HEK293 (cell line): ENCODE measurements at regions not wholly inside any gene's neighbourhood (a gene's known extent, or its start where the extent isn't known, plus 50 kb on each side); places are given as distances from the start of the nearest gene placed in this dataset.

Experiments
- CTCF ChIP-seq: fragments of 450-650 bp; formaldehyde crosslinking; IDR thresholded peaks from 2 replicates; pipeline ENCODE4 v1.5.1; 2016; ENCODE audit warnings: missing biosample characterization, missing genetic modification characterization
- GLIS2 ChIP-seq: fragments of 450-650 bp; formaldehyde crosslinking; IDR thresholded peaks from 2 replicates; pipeline ENCODE4 v1.5.1; 2016; ENCODE audit warnings: missing biosample characterization, missing genetic modification characterization
- SP2 ChIP-seq: fragments of 450-650 bp; formaldehyde crosslinking; IDR thresholded peaks from 2 replicates; pipeline ENCODE4 v1.5.1; 2016; ENCODE audit warnings: missing biosample characterization, missing genetic modification characterization
- ZBTB20 ChIP-seq: fragments of 450-650 bp; formaldehyde crosslinking; IDR thresholded peaks from 2 replicates; pipeline ENCODE4 v1.5.1; 2016; ENCODE audit warnings: missing biosample characterization, missing genetic modification characterization
- ZNF121 ChIP-seq: fragments of 450-650 bp; formaldehyde crosslinking; IDR thresholded peaks from 2 replicates; pipeline ENCODE4 v1.5.1; 2016; ENCODE audit warnings: missing biosample characterization, missing genetic modification characterization
- ZNF24 ChIP-seq: fragments of 450-650 bp; formaldehyde crosslinking; IDR thresholded peaks from 2 replicates; pipeline ENCODE4 v1.5.1; 2016; ENCODE audit warnings: missing biosample characterization, missing genetic modification characterization
- ZNF449 ChIP-seq: fragments of 450-650 bp; formaldehyde crosslinking; IDR thresholded peaks from 2 replicates; pipeline ENCODE4 v1.5.1; 2017; ENCODE audit warnings: missing biosample characterization, mild to moderate bottlenecking, missing genetic modification characterization, moderate library complexity
- ZNF549 ChIP-seq: fragments of 450-650 bp; IDR thresholded peaks from 2 replicates; pipeline ENCODE4 v1.5.1; 2018; ENCODE audit warnings: missing biosample characterization, missing genetic modification characterization, mild to moderate bottlenecking, inconsistent platforms, moderate library complexity
- ZNF707 ChIP-seq: fragments of 450-650 bp; formaldehyde crosslinking; IDR thresholded peaks from 2 replicates; pipeline ENCODE4 v1.5.1; 2016; ENCODE audit warnings: missing biosample characterization, missing genetic modification characterization
- TF ChIP-seq, protein P1 (sequence below): fragments of 450-650 bp; formaldehyde crosslinking; IDR thresholded peaks from 2 replicates; pipeline ENCODE4 v1.5.1; 2017; ENCODE audit warnings: missing biosample characterization, missing genetic modification characterization
- TF ChIP-seq, protein P2 (sequence below): fragments of 450-650 bp; formaldehyde crosslinking; IDR thresholded peaks from 2 replicates; pipeline ENCODE4 v1.5.1; 2017; ENCODE audit warnings: missing biosample characterization, missing genetic modification characterization
- TF ChIP-seq, protein P3 (sequence below): fragments of 450-650 bp; formaldehyde crosslinking; IDR thresholded peaks from 2 replicates; pipeline ENCODE4 v1.5.1; 2016; ENCODE audit warnings: missing biosample characterization, missing genetic modification characterization, low read depth

GRCh38 chr7:47154791-47155190, 427.1 kb downstream of the TNS3 start:
- TF ChIP-seq CTCF (tag by site-specific recombination) = no peak
- TF ChIP-seq, protein P1, sequence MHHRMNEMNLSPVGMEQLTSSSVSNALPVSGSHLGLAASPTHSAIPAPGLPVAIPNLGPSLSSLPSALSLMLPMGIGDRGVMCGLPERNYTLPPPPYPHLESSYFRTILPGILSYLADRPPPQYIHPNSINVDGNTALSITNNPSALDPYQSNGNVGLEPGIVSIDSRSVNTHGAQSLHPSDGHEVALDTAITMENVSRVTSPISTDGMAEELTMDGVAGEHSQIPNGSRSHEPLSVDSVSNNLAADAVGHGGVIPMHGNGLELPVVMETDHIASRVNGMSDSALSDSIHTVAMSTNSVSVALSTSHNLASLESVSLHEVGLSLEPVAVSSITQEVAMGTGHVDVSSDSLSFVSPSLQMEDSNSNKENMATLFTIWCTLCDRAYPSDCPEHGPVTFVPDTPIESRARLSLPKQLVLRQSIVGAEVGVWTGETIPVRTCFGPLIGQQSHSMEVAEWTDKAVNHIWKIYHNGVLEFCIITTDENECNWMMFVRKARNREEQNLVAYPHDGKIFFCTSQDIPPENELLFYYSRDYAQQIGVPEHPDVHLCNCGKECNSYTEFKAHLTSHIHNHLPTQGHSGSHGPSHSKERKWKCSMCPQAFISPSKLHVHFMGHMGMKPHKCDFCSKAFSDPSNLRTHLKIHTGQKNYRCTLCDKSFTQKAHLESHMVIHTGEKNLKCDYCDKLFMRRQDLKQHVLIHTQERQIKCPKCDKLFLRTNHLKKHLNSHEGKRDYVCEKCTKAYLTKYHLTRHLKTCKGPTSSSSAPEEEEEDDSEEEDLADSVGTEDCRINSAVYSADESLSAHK (tag by site-specific recombination) = no peak
- TF ChIP-seq ZBTB20 = no peak
- no peak for TF ChIP-seq ZNF707 (tag by site-specific recombination)
- TF ChIP-seq, protein P2, sequence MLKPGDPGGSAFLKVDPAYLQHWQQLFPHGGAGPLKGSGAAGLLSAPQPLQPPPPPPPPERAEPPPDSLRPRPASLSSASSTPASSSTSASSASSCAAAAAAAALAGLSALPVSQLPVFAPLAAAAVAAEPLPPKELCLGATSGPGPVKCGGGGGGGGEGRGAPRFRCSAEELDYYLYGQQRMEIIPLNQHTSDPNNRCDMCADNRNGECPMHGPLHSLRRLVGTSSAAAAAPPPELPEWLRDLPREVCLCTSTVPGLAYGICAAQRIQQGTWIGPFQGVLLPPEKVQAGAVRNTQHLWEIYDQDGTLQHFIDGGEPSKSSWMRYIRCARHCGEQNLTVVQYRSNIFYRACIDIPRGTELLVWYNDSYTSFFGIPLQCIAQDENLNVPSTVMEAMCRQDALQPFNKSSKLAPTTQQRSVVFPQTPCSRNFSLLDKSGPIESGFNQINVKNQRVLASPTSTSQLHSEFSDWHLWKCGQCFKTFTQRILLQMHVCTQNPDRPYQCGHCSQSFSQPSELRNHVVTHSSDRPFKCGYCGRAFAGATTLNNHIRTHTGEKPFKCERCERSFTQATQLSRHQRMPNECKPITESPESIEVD (tag by site-specific recombination) = no peak
- TF ChIP-seq SP2 (tag by site-specific recombination) = no peak
- TF ChIP-seq ZNF24 (tag by site-specific recombination) = no peak
- no peak for TF ChIP-seq GLIS2 (tag by site-specific recombination)
- TF ChIP-seq, protein P3, sequence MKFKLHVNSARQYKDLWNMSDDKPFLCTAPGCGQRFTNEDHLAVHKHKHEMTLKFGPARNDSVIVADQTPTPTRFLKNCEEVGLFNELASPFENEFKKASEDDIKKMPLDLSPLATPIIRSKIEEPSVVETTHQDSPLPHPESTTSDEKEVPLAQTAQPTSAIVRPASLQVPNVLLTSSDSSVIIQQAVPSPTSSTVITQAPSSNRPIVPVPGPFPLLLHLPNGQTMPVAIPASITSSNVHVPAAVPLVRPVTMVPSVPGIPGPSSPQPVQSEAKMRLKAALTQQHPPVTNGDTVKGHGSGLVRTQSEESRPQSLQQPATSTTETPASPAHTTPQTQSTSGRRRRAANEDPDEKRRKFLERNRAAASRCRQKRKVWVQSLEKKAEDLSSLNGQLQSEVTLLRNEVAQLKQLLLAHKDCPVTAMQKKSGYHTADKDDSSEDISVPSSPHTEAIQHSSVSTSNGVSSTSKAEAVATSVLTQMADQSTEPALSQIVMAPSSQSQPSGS (tag by site-specific recombination) = no peak
- TF ChIP-seq ZNF449 (tag by site-specific recombination) = no peak
- no peak for TF ChIP-seq ZNF121 (tag by site-specific recombination)
- TF ChIP-seq ZNF549 (tag by site-specific recombination) = no peak
